Superior temporal gyrus (tissue), 1 donor: ENCODE measurements at regions not wholly inside any gene's neighbourhood (a gene's known extent, or its start where the extent isn't known, plus 50 kb on each side); places are given as distances from the start of the nearest gene placed in this dataset.
"Not testable (repeated sequence)": the region's sequence is repeated elsewhere in the genome, so short reads cannot be mapped to it uniquely, and the experiment has no call there.

Source experiments
- DNase-seq: peaks from one replicate; pipeline ENCODE4 v3.0.0-alpha.2; 2016; ENCODE audit errors: extremely low spot score

- DNase-seq = no peak
Observed at GRCh38 chr13:37302686-37303085, 197.2 kb upstream of the CSNK1A1L start.

DNA sequence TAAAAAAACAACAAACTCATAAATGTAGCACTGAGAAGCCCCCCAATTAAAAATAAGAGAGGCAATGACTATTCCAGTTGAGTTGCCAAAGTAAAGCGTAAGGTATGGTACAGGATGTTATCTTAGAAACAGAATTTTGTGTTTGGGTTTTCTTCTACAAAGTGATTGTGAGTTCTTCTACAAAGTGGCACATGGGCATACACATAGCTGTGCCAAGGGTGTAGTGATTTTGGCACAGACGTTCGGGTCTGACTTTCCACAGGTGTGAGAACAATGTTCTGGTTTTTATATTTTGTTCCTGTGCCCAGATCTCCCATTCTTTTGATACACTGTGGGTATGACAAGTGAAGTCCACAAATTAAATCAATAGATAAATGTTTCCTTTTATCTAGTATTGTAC is 190.1 kb upstream of the CSNK1A1L start:
- DNase-seq = no peak

- no peak for DNase-seq
Observed at GRCh38 chr13:37295071-37295470, 189.6 kb upstream of the CSNK1A1L start.

DNA sequence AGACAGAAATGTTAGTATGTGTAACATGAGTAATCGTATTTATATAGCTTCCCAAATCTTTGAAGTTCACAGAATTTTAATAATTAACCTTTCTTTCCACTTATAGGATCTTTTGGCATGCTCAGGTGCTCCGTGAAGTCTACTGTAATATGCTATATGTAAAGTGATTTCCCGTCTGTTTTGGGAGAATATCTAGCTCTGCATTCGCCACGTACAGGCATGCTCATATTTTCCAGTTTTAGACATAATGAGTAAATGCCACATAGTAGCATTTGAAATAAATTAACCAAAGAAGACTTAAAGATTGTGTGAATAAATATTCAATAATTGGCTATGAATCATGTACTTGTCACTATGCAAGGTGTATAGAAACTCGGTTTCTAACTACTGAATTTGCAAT is 189.0 kb upstream of the CSNK1A1L start:
- DNase-seq = no peak

DNA sequence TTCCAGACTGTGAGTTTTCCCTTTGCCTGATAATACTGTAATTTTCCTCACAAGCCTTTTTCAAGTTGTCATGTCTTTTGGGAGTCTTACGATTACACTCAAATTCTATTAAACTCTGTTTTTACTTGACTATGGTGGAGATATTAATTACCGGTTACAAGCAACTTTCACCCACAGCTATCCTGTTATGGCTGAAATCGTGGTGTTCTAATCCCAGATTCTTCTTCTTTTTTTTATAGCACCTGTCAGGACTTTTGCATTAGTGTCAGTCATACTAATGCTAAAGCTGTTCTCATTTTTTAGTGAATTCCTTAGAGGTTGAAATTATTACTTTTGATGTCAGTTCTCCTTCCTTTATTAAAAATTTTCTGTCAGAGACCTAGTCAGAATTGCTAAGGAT is 187.8 kb upstream of the CSNK1A1L start:
- no peak for DNase-seq

GRCh38 chr13:37290716-37291505 is 185.4 kb upstream of the CSNK1A1L start:
- DNase-seq = no peak

GRCh38 chr13:37289212-37289935 is 183.9 kb upstream of the CSNK1A1L start:
- DNase-seq = no peak

DNA sequence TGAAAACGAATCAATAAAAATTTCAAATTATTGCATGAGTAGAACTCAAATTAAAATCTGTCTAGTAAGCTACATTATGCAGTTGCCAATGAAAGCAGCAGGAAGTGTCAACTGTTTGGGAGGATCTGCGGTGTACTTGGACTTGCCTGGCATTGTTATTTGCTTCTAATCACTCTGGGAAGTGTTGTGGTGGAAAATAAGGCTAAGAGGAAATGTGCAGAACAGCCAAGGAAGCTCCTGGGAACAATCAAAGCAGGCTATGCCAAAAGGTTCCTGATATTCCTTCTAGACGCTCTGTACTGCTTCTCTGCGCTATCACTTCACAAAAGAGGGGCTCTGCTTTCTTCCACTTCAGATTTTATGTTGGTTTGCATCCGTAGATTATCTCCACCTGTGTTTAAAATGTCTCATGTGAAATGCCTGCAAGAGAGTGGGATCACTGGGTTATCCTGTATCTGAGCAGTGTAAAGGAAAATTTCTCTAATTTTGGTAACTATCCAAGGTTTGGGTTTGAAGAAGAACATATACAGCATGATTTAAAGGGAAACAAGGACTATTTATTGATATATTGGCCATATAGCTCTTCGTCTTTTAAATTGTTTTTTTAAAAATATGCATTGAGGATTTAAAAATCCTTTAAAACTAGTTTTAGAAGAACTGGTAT is 182.7 kb upstream of the CSNK1A1L start:
- DNase-seq = no peak

GRCh38 chr13:37280231-37280630 is 174.8 kb upstream of the CSNK1A1L start:
- not testable (repeated sequence) for DNase-seq

GRCh38 chr13:37277435-37278144 is 172.1 kb upstream of the CSNK1A1L start:
- no peak for DNase-seq

GRCh38 chr13:37277007-37277406 is 171.5 kb upstream of the CSNK1A1L start:
- DNase-seq = no peak

DNA sequence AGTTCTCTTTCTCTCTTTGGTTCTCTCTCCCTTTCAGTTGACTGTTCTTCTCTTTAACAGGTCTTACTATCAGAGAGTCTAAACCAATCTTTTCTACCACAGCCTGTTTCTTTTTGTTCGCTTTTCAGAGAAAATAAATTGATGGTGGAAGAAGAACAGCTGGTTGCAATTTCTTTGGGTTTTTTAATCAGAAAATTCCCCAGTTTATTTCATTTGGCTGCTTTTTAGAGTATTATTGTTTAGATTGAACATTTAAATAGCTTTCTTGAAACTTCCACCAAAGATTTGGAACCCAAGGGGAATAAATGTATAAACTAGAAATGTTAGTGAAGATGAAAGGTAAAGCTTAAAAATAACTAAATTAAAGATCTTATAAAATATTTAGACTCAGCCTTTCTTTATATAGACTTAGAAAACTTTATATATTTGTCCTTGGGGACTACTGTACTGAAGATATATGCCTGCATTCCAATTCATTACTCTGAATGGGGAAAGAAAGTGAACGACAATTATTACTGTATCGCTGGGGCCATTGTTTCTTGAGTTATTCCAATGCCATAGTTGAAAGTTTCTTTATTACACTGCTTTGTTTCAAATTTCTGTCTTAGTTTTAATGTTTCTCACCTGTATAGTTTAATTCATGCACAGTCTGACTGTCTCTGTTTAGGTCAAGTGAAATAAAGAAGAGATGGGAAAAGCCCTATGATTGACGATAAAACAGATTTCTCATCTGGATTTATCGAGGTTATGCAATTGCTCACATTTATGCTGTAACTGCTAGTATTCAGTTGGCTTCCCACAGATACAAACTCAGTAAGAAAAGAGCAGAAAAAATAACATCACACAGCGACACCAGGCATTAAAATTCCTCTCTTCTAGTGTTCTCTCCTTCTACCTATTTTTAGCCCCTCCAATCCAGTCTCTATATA is 169.4 kb upstream of the CSNK1A1L start:
- DNase-seq = no peak

- DNase-seq = no peak
Observed at GRCh38 chr13:37273836-37274235, 168.4 kb upstream of the CSNK1A1L start.

GRCh38 chr13:37270226-37271001 is 164.9 kb upstream of the CSNK1A1L start:
- DNase-seq = no peak

DNA sequence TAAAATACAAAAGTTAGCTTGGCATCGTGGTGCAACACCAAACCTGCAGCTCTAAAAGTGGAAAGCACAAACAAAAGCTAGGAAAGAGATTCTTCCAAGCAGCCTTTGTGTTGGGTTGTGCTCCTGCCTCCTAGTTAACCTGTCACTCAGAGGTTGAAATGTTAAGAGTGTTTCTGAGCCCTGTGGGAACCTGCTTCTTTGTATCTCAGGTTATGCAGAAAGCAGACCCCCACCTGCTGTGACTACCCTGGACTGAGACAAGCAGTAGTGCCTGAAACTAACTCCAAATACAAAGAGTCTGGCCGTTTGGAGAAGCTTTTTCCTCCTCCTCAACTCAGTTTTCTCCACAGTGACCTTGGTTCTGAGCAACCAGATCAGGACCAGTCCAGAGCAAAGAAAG is 158.4 kb upstream of the CSNK1A1L start:
- DNase-seq = no peak

GRCh38 chr13:37257706-37258105 is 152.2 kb upstream of the CSNK1A1L start:
- no peak for DNase-seq

GRCh38 chr13:37257051-37257450 is 151.6 kb upstream of the CSNK1A1L start:
- no peak for DNase-seq

DNA sequence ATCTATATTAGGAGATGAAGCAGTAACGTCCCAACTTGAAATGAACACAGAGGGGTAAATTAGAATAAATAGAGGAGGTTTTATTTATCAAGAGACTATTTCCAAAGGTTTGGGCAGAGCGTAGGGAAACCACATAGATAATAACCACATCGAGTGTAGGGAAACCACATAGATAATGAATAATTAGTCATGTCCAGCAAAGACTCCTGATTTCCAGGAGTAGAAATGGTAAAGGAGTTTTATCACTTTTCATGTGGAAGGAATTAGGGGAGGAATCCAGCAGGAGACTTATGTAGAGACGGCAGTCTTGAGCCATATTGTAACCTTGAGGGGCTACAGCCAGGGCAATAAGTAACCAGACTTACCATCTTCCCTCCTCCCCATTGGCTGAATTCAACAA is 136.3 kb upstream of the CSNK1A1L start:
- no peak for DNase-seq

DNA sequence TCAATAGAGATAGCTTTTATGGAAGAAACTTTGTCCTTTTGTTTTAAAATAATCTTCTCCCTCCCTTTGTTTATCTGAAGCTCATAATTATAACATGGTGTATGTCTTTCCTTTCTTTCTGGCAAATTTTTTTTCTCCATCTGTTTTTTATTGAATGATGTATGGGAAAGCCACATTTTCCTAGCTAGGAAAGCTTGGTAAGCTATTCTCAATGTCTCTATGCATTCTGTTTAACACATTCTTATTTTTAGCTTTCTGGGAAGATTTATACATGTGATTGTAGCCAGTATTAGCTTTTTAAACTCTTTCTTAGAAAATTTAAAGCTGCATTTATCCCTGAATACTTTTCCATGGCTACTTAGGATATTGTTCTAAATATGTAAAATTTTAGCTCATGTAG is 124.9 kb upstream of the CSNK1A1L start:
- DNase-seq = no peak

DNA sequence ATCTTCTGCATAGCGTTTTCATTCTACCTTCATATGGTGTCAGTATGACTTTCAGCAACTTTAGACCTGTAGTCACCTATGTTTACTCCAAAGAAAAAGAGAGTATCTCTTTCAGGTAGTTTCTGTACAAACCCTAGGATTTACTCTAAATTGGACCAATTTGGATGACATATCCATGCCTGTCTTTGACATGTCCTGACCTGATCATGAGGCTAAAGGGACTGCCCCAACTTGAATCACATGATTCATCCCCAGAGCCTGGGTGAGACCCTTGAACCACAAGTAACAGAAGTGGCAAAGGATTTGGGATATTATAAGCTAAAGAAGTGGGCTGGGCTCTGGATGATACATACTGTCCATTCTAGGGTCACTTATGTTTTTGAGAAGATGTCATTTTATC is 124.5 kb upstream of the CSNK1A1L start:
- DNase-seq = no peak
